ENCODE measurements at regions not wholly inside any gene's neighbourhood (a gene's known extent, or its start where the extent isn't known, plus 50 kb on each side); places are given as distances from the start of the nearest gene placed in this dataset.
A peak's percentile ranks its signal among the peaks of the same experiment; 100 is the strongest.

GRCh38 chr5:29001666-29002065 lies 1963.3 kb upstream of the CDH9 start:
- peak; percentile 55 for TF ChIP-seq CTCF (IDR thresholded peaks at IDR 0.05)
- no peak for TF ChIP-seq EZH2 (IDR thresholded peaks at IDR 0.05)
